ENCODE measurements at regions not wholly inside any gene's neighbourhood (a gene's known extent, or its start where the extent isn't known, plus 50 kb on each side); places are given as distances from the start of the nearest gene placed in this dataset.

- TF ChIP-seq EZH2 (IDR thresholded peaks at IDR 0.05; ENCODE audit: borderline replicate concordance, low read depth, low read length, severe bottlenecking) (no peak), MYC (IDR thresholded peaks at IDR 0.05; ENCODE audit: low read depth, low read length) (no peak), GATA2 (IDR thresholded peaks at IDR 0.05; ENCODE audit: insufficient read depth, insufficient read length, low read depth, low read length) (no peak), POLR2A (IDR thresholded peaks at IDR 0.05; ENCODE audit: low read depth, low read length) (no peak), POLR2AphosphoS5 (IDR thresholded peaks at IDR 0.05; ENCODE audit: insufficient read depth, low read depth, low read length) (no peak), JUN (IDR thresholded peaks at IDR 0.05; ENCODE audit: borderline replicate concordance, insufficient read depth, insufficient read length, low read depth) (no peak), FOS (IDR thresholded peaks at IDR 0.05; ENCODE audit: borderline replicate concordance, insufficient read depth, low read length) (no peak), MAX (IDR thresholded peaks at IDR 0.05; ENCODE audit: insufficient read depth, insufficient read length) (no peak), CTCF (IDR thresholded peaks at IDR 0.05; ENCODE audit: extremely low read depth in 1 of 2, insufficient read depth in 1 of 2, low read depth in 1 of 2, low read length in 2 of 2) (no peak)
- H3K9me1 ChIP-seq (replicated peaks; ENCODE audit: control insufficient read depth, extremely low read depth, insufficient read depth, low read length) = no peaks in the 10 kb centered on the region
- H3K27ac ChIP-seq (ENCODE audit: insufficient read depth, low read depth, low read length) = no peak overlapping the region
- H3K9ac ChIP-seq (replicated peaks; ENCODE audit: extremely low read depth, insufficient read depth, low read length) = no peak overlapping the region
- no peaks in the 10 kb centered on the region for H4K20me1 ChIP-seq (replicated peaks; ENCODE audit: control insufficient read depth, extremely low read depth, insufficient read depth, low read length)
- BruUV-seq (replicated peaks) = no TSS peak
- H3K79me2 ChIP-seq (ENCODE audit: control insufficient read depth, insufficient read depth, low read length) = no peaks in the 10 kb centered on the region
- H3K4me2 ChIP-seq (ENCODE audit: insufficient read depth, low read length) = no peak overlapping the region
- intact Hi-C loops (cut with micrococcal nuclease) = no loop called here
- H3K36me3 ChIP-seq (ENCODE audit: control insufficient read depth in 2 of 2, extremely low read depth in 1 of 2, insufficient read depth in 2 of 2, low read length in 2 of 2) = no peaks in the 10 kb centered on the region
- no peaks in the 10 kb centered on the region for H3K4me1 ChIP-seq (ENCODE audit: control insufficient read depth, extremely low read depth, insufficient read depth, low read length)
- no peaks in the 10 kb centered on the region for H3K27me3 ChIP-seq (ENCODE audit: control insufficient read depth in 2 of 2, insufficient read depth in 2 of 2, low read length in 2 of 2)
- FAIRE-seq (no peak), DNase-seq (ENCODE audit: low read depth, low spot score) (no peak)
- ChIA-PET CTCF (no interaction called here), POLR2A (no interaction called here)
- H3K9me3 ChIP-seq (replicated peaks; ENCODE audit: control insufficient read depth, insufficient read depth, low read length) = no peaks in the 10 kb centered on the region
- dilution Hi-C loops (cut with MboI; ENCODE audit: extremely low pct_ligation_motif_present, low sequenced_read_pairs) = no loop called here
- H3K4me3 ChIP-seq (replicated peaks in 1 of 3; ENCODE audit: insufficient read depth in 1 of 3, low read depth in 1 of 3, low read length in 3 of 3) = no peak overlapping the region
- H2AFZ ChIP-seq (ENCODE audit: low read depth, low read length) = no peak overlapping the region
Observed at GRCh38 chr7:12974451-12975166, 287.2 kb downstream of the ARL4A start.

Data from endothelial cell of umbilical vein (primary cell).